Breast epithelium (tissue), 3 donors: ENCODE measurements at regions not wholly inside any gene's neighbourhood (a gene's known extent, or its start where the extent isn't known, plus 50 kb on each side); places are given as distances from the start of the nearest gene placed in this dataset.

Experiments
- CTCF ChIP-seq, 3 donors: fragments of 450-650 bp; IDR thresholded peaks; one replicate each; pipeline ENCODE4 v1.5.1; 2016 to 2017; ENCODE audit warnings: antibody characterized with exemption in 3 of 3, mild to moderate bottlenecking in 3 of 3, moderate library complexity in 3 of 3
- POLR2A ChIP-seq: fragments of 450-650 bp; IDR thresholded peaks from one replicate; pipeline ENCODE4 v1.6.1; 2016; ENCODE audit warnings: antibody characterized with exemption, mild to moderate bottlenecking, moderate library complexity

DNA sequence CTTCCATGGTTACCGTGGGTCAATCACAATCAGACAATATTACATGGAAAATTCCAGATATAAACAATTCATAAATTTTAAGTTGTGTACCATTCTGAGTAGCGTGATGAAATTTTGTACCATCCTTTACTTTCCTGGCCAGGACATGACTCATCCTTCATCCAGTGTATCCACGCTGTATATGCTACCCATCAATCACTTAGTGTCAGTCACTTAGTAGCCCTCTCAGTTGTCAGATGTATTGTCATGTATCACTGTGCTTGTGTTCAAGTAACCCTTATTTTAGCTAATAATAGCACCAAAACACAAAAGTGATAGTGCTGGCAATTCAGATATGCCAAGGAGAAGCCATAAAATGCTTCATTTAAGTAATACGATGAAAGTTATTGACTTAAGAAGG lies 282.6 kb downstream of the CPS1 start:
- TF ChIP-seq POLR2A: no peak
- no peak for TF ChIP-seq CTCF (IDR thresholded peaks at IDR 0.05)
